Endothelial cell of umbilical vein (primary cell): ENCODE measurements at regions not wholly inside any gene's neighbourhood (a gene's known extent, or its start where the extent isn't known, plus 50 kb on each side); places are given as distances from the start of the nearest gene placed in this dataset.
"Not testable (repeated sequence)": the region's sequence is repeated elsewhere in the genome, so short reads cannot be mapped to it uniquely, and the experiment has no call there.

Source experiments
- BruUV-seq: library from RNA; stranded (reverse); fragments of 400-500 nt; replicated peaks from 2 replicates; lab custom pipeline; 2021; lab: Mats Ljungman, UMichigan
- CTCF ChIA-PET: fragments of 300-600, 350-600 bp; sonication (Branson Sonifier 250); formaldehyde crosslinking; loops from one replicate; lab custom pipeline; 2021; ENCODE audit warnings: antibody characterized with exemption, inconsistent platforms; lab: Charles Lee
- POLR2A ChIA-PET: fragments of 300-600, 350-600 bp; sonication (Branson Sonifier 250); formaldehyde crosslinking; loops from one replicate; lab custom pipeline; 2021; ENCODE audit warnings: antibody characterized with exemption, inconsistent platforms; lab: Charles Lee
- DNase-seq: peaks from one replicate; pipeline ENCODE4 v3.0.0-alpha.2; 2011; ENCODE audit warnings: low read depth, low spot score
- FAIRE-seq: peaks from 2 replicates; lab custom pipeline; 2011; peaks lifted over from hg19 to GRCh38; lab: Jason Lieb, UNC
- H2AFZ ChIP-seq: 2 replicates; pipeline ENCODE4 v1.6.0; 2012; ENCODE audit warnings: low read depth, low read length, control low read depth, inconsistent platforms
- H3K27ac ChIP-seq: 2 replicates; pipeline ENCODE4 v1.5.1; 2011; ENCODE audit warnings: low read depth, mild to moderate bottlenecking, control low read depth, low read length, moderate library complexity; ENCODE audit not compliant: insufficient read depth
- H3K27me3 ChIP-seq, 2 experiments: 2 replicates each; pipeline versions ENCODE4 v1.6.0 to v1.6.1; 2011; ENCODE audit warnings: low read length in 2 of 2, mixed read lengths in 1 of 2; ENCODE audit not compliant: control insufficient read depth in 2 of 2, insufficient read depth in 2 of 2
- H3K36me3 ChIP-seq, 2 experiments: 2 replicates in 1 of 2; 3 replicates in 1 of 2; pipeline ENCODE4 v1.5.1; 2011; ENCODE audit warnings: low read length in 2 of 2, mild to moderate bottlenecking in 1 of 2, moderate library complexity in 1 of 2; ENCODE audit not compliant: control insufficient read depth in 2 of 2, insufficient read depth in 2 of 2; ENCODE audit errors: extremely low read depth in 1 of 2
- H3K4me1 ChIP-seq: 3 replicates; pipeline ENCODE4 v1.5.1; 2011; ENCODE audit warnings: mild to moderate bottlenecking, low read length; ENCODE audit not compliant: control insufficient read depth, insufficient read depth; ENCODE audit errors: extremely low read depth
- H3K4me2 ChIP-seq: 2 replicates; pipeline ENCODE4 v1.6.1; 2011; ENCODE audit warnings: low read length, control low read depth, mixed read lengths; ENCODE audit not compliant: insufficient read depth
- H3K4me3 ChIP-seq, 3 experiments: fragments of 200-600 bp in 1 of 3; sonication (generic), shearing (Covaris generic) in 1 of 3; replicated peaks in 1 of 3; 2 replicates each; pipeline ENCODE4 v1.5.1; 2011 to 2016; ENCODE audit warnings: control low read depth in 3 of 3, low read length in 3 of 3, mild to moderate bottlenecking in 2 of 3, inconsistent platforms in 1 of 3, low read depth in 1 of 3, moderate library complexity in 1 of 3; ENCODE audit not compliant: insufficient read depth in 1 of 3
- H3K79me2 ChIP-seq: 2 replicates; pipeline ENCODE4 v1.6.0; 2012; ENCODE audit warnings: low read length, inconsistent platforms; ENCODE audit not compliant: control insufficient read depth, insufficient read depth
- H3K9ac ChIP-seq: replicated peaks from 2 replicates; pipeline ENCODE3; 2011; ENCODE audit warnings: low read length, control low read depth; ENCODE audit not compliant: insufficient read depth; ENCODE audit errors: extremely low read depth
- H3K9me1 ChIP-seq: replicated peaks from 3 replicates; pipeline ENCODE4 v1.6.0; 2011; ENCODE audit warnings: mild to moderate bottlenecking, low read length; ENCODE audit not compliant: control insufficient read depth, insufficient read depth; ENCODE audit errors: extremely low read depth
- H3K9me3 ChIP-seq: replicated peaks from 2 replicates; pipeline ENCODE4 v1.5.1; 2012; ENCODE audit warnings: low read length, inconsistent platforms; ENCODE audit not compliant: control insufficient read depth, insufficient read depth
- H4K20me1 ChIP-seq: replicated peaks from 2 replicates; pipeline ENCODE3; 2011; ENCODE audit warnings: mild to moderate bottlenecking, low read length; ENCODE audit not compliant: control insufficient read depth, insufficient read depth; ENCODE audit errors: extremely low read depth
- EZH2 ChIP-seq: IDR thresholded peaks from 2 replicates; pipeline ENCODE4 v1.6.1; 2012; ENCODE audit warnings: borderline replicate concordance, low read depth, mild to moderate bottlenecking, moderate library complexity, low read length, inconsistent platforms; ENCODE audit not compliant: severe bottlenecking
- FOS ChIP-seq: IDR thresholded peaks from 2 replicates; pipeline ENCODE4 v1.6.1; 2011; ENCODE audit warnings: mild to moderate bottlenecking, low read length, moderate library complexity, borderline replicate concordance; ENCODE audit not compliant: insufficient read depth
- GATA2 ChIP-seq: IDR thresholded peaks from 2 replicates; pipeline ENCODE4 v1.7.0; 2011; ENCODE audit warnings: low read depth, mild to moderate bottlenecking, moderate library complexity, mixed read lengths, low read length; ENCODE audit not compliant: insufficient read length, insufficient read depth
- JUN ChIP-seq: IDR thresholded peaks from 2 replicates; pipeline ENCODE4 v1.6.1; 2011; ENCODE audit warnings: borderline replicate concordance, low read depth; ENCODE audit not compliant: insufficient read length, insufficient read depth
- MYC ChIP-seq: IDR thresholded peaks from one replicate; pipeline ENCODE4 v1.6.1; 2011; ENCODE audit warnings: mild to moderate bottlenecking, low read depth, low read length
- POLR2A ChIP-seq: IDR thresholded peaks from 2 replicates; pipeline ENCODE4 v1.6.1; 2012; ENCODE audit warnings: low read depth, mild to moderate bottlenecking, control low read depth, low read length
- POLR2AphosphoS5 ChIP-seq: IDR thresholded peaks from 2 replicates; pipeline ENCODE4 v1.6.1; 2012; ENCODE audit warnings: low read depth, mild to moderate bottlenecking, control low read depth, low read length, moderate library complexity; ENCODE audit not compliant: insufficient read depth
- dilution Hi-C: fragments of 300-500 bp; cut with MboI; formaldehyde crosslinking; loops from one replicate; pipeline ENCODE4 v1.15.0; 2019; ENCODE audit warnings: low sequenced_read_pairs; ENCODE audit not compliant: extremely low pct_ligation_motif_present
- intact Hi-C: fragments of 100-400 bp; cut with micrococcal nuclease; formaldehyde crosslinking; loops from one replicate; pipeline ENCODE4 v1.10.0; 2022
- TF ChIP-seq, protein P1 (sequence below), 2 donors: IDR thresholded peaks; 1 replicate in 1 of 2; 2 replicates in 1 of 2; pipeline ENCODE4 v1.5.1; 2011; ENCODE audit warnings: low read length in 2 of 2, mild to moderate bottlenecking in 2 of 2, moderate library complexity in 2 of 2, control low read depth in 1 of 2, inconsistent platforms in 1 of 2, low read depth in 1 of 2; ENCODE audit not compliant: insufficient read depth in 1 of 2; ENCODE audit errors: extremely low read depth in 1 of 2
- TF ChIP-seq, protein P2 (sequence below): IDR thresholded peaks from 2 replicates; pipeline ENCODE4 v1.6.1; 2011; ENCODE audit not compliant: insufficient read depth, insufficient read length

DNA sequence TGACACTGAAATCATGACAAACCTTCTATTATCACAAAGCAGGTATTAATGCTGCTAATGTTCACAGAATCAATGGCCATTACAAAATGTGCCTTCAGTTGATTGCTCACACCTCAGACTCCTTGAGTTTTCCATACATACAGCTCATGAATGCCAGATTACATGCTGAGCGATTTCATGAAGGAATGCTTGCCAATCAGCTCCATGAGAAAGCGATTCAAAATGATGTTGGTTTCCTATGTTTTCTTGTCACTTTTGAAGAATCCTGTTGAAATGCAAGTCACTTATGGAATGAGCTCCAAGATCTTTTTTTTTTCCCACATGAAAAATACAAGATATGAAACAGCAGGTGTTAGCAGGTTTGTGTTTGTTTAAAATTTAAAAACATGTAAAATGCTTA lies 68.0 kb upstream of the GPCPD1 start:
- FAIRE-seq = no peak
- Histone ChIP-seq H2AFZ (no peak overlapping the region), H4K20me1 (no peaks in the 10 kb centered on the region), H3K9me3 (no peaks in the 10 kb centered on the region), H3K4me1 (no peaks in the 10 kb centered on the region), H3K9ac (no peak overlapping the region), H3K27ac (no peak overlapping the region), H3K27me3 (peaks cover 1 to 3% of the 10 kb centered on the region in 2 experiments), H3K4me3 (no peak overlapping the region), H3K36me3 (no peaks in the 10 kb centered on the region), H3K4me2 (no peak overlapping the region), H3K9me1 (no peaks in the 10 kb centered on the region), H3K79me2 (no peaks in the 10 kb centered on the region)
- no peak for DNase-seq
- ChIA-PET CTCF (no interaction called here), POLR2A (no interaction called here)
- dilution Hi-C loops (no loop called here), intact Hi-C loops (no loop called here)
- BruUV-seq = no TSS peak
- TF ChIP-seq POLR2A = no peak
- TF ChIP-seq, protein P1, sequence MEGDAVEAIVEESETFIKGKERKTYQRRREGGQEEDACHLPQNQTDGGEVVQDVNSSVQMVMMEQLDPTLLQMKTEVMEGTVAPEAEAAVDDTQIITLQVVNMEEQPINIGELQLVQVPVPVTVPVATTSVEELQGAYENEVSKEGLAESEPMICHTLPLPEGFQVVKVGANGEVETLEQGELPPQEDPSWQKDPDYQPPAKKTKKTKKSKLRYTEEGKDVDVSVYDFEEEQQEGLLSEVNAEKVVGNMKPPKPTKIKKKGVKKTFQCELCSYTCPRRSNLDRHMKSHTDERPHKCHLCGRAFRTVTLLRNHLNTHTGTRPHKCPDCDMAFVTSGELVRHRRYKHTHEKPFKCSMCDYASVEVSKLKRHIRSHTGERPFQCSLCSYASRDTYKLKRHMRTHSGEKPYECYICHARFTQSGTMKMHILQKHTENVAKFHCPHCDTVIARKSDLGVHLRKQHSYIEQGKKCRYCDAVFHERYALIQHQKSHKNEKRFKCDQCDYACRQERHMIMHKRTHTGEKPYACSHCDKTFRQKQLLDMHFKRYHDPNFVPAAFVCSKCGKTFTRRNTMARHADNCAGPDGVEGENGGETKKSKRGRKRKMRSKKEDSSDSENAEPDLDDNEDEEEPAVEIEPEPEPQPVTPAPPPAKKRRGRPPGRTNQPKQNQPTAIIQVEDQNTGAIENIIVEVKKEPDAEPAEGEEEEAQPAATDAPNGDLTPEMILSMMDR (IDR thresholded peaks at IDR 0.05; ENCODE audit: extremely low read depth in 1 of 2, insufficient read depth in 1 of 2, low read depth in 1 of 2, low read length in 2 of 2) = no peak
- TF ChIP-seq FOS = no peak
- no peak for TF ChIP-seq JUN
- TF ChIP-seq, protein P2, sequence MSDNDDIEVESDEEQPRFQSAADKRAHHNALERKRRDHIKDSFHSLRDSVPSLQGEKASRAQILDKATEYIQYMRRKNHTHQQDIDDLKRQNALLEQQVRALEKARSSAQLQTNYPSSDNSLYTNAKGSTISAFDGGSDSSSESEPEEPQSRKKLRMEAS = no peak
- no peak for TF ChIP-seq POLR2AphosphoS5
- TF ChIP-seq GATA2 = no peak
- no peak for TF ChIP-seq MYC
- no peak for TF ChIP-seq EZH2

DNA sequence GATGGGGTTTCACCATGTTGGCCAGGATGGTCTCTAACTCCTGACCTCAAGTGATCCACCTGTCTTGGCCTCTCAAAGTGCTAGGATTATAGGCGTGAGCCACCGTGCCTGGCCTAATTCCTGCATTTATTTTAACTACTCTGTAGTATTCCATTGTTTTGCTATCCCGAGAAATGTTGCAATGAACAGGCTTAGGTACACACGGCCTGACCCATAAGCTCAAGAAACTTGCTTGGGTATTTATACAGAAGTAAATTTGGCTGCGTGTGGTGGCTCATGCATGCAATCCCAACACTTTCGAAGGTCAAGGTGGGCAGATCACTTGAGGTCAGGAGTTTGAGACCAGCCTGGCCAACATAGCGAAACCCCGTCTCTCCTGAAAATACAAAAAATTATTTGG lies 67.1 kb upstream of the GPCPD1 start:
- CTCF ChIA-PET, POLR2A ChIA-PET: not testable (repeated sequence)

More for the DNA sequence above, 67.1 kb upstream of the GPCPD1 start:
- H3K79me2 ChIP-seq, H3K27me3 ChIP-seq, H3K27ac ChIP-seq, H3K9me3 ChIP-seq, BruUV-seq, intact Hi-C loops, H3K9ac ChIP-seq, H3K36me3 ChIP-seq, H3K9me1 ChIP-seq, DNase-seq, H3K4me2 ChIP-seq, H3K4me3 ChIP-seq, dilution Hi-C loops, FAIRE-seq, H4K20me1 ChIP-seq, H3K4me1 ChIP-seq, H2AFZ ChIP-seq: not testable (repeated sequence)
